Astrocyte of the cerebellum (primary cell): ENCODE measurements at regions not wholly inside any gene's neighbourhood (a gene's known extent, or its start where the extent isn't known, plus 50 kb on each side); places are given as distances from the start of the nearest gene placed in this dataset.

Experiments
- DNase-seq: peaks from one replicate; pipeline ENCODE4 v3.0.0-alpha.2; 2011; ENCODE audit warnings: low read depth
- H3K4me3 ChIP-seq: 2 replicates; pipeline ENCODE4 v1.5.1; 2011; ENCODE audit warnings: mild to moderate bottlenecking, low read depth, low read length, moderate library complexity
- CTCF ChIP-seq: IDR thresholded peaks from 2 replicates; pipeline ENCODE4 v1.5.1; 2012; ENCODE audit warnings: low read length, low read depth, moderate library complexity, mild to moderate bottlenecking; ENCODE audit errors: missing control alignments
- in situ Hi-C: cut with HindIII; loops from 2 replicates; pipeline ENCODE4 v1.10.0; 2017; ENCODE audit warnings: low sequenced_read_pairs

- in situ Hi-C loops = no loop called here
- no peak for TF ChIP-seq CTCF
- no peak overlapping the region for H3K4me3 ChIP-seq
- no peak for DNase-seq
These were observed 649.4 kb upstream of the ZEB2 start for GRCh38 chr2:145169285-145169684.

- in situ Hi-C loops = no loop called here
- DNase-seq = no peak
- TF ChIP-seq CTCF = no peak
These were observed 648.2 kb upstream of the ZEB2 start for GRCh38 chr2:145168091-145168490.

GRCh38 chr2:145166731-145167302 is 646.9 kb upstream of the ZEB2 start:
- in situ Hi-C loops = no loop called here
- no peak overlapping the region for H3K4me3 ChIP-seq
- no peak for DNase-seq
- no peak for TF ChIP-seq CTCF

More at GRCh38 chr2:145168091-145168490, 648.2 kb upstream of the ZEB2 start:
- no peak overlapping the region for H3K4me3 ChIP-seq

GRCh38 chr2:145161656-145162055 is 641.7 kb upstream of the ZEB2 start:
- TF ChIP-seq CTCF = no peak
- in situ Hi-C loops = no loop called here
- no peak for DNase-seq
- H3K4me3 ChIP-seq = no peak overlapping the region

GRCh38 chr2:145160855-145161254 is 640.9 kb upstream of the ZEB2 start:
- in situ Hi-C loops = no loop called here
- H3K4me3 ChIP-seq = no peak overlapping the region
- no peak for DNase-seq
- TF ChIP-seq CTCF = no peak

GRCh38 chr2:145159676-145160075 is 639.8 kb upstream of the ZEB2 start:
- no peak for TF ChIP-seq CTCF
- no peak for DNase-seq
- in situ Hi-C loops = no loop called here
- H3K4me3 ChIP-seq = no peak overlapping the region
